OCI-LY3 (cell line): ENCODE measurements at regions not wholly inside any gene's neighbourhood (a gene's known extent, or its start where the extent isn't known, plus 50 kb on each side); places are given as distances from the start of the nearest gene placed in this dataset.

Experiments used
- EZH2phosphoT487 ChIP-seq: fragments of 200-600 bp; shearing (Covaris generic); IDR thresholded peaks from 2 replicates; pipeline ENCODE4 v1.6.1; 2018; ENCODE audit warnings: antibody characterized with exemption, mixed run types, low read depth
- TF ChIP-seq, protein P1 (sequence below): fragments of 200-600, 300-600 bp; sonication (generic); IDR thresholded peaks from 2 replicates; pipeline ENCODE4 v1.5.1; 2014; ENCODE audit warnings: antibody characterized with exemption, low read length, low read depth

DNA sequence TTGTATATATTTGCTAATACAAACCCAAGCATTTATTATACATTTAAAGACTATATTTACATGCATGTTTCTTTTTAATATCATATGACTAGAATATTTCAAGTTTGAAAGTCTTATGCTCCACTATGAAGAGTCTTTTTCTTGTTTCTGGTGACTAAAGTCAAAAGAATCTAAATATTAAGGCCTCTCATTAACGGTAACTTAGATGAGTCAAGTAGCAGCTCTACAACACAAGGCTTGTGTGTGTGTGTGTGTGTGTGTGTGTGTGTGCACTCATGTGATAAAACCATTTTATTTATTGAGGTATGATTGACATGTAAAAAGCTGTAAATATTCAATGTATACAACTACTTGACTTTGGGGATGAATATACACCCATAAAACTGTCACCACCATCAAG, 275.6 kb downstream of the TFAP2B start:
- TF ChIP-seq, protein P1, sequence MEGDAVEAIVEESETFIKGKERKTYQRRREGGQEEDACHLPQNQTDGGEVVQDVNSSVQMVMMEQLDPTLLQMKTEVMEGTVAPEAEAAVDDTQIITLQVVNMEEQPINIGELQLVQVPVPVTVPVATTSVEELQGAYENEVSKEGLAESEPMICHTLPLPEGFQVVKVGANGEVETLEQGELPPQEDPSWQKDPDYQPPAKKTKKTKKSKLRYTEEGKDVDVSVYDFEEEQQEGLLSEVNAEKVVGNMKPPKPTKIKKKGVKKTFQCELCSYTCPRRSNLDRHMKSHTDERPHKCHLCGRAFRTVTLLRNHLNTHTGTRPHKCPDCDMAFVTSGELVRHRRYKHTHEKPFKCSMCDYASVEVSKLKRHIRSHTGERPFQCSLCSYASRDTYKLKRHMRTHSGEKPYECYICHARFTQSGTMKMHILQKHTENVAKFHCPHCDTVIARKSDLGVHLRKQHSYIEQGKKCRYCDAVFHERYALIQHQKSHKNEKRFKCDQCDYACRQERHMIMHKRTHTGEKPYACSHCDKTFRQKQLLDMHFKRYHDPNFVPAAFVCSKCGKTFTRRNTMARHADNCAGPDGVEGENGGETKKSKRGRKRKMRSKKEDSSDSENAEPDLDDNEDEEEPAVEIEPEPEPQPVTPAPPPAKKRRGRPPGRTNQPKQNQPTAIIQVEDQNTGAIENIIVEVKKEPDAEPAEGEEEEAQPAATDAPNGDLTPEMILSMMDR = no peak
- no peak for TF ChIP-seq EZH2phosphoT487
